ENCODE measurements at regions not wholly inside any gene's neighbourhood (a gene's known extent, or its start where the extent isn't known, plus 50 kb on each side); places are given as distances from the start of the nearest gene placed in this dataset.

- Histone ChIP-seq H3K27me3 (ENCODE audit: insufficient read depth, low read depth) (no peaks in the 10 kb centered on the region), H3K4me1 (replicated peaks; ENCODE audit: insufficient read depth) (no peaks in the 10 kb centered on the region), H3K9me2 (ENCODE audit: insufficient read depth) (no peaks in the 10 kb centered on the region), H3K79me2 (ENCODE audit: low read depth) (no peaks in the 10 kb centered on the region), H2AFZ (no peak overlapping the region), H3K9me3 (ENCODE audit: insufficient read depth, low read depth) (no peaks in the 10 kb centered on the region; the same call in 1 of the 2 replicates), H3K4me2 (no peak overlapping the region), H3K4me3 (no peak overlapping the region), H3F3A (ENCODE audit: insufficient read depth, low read depth) (no peaks in the 10 kb centered on the region), H4K20me1 (ENCODE audit: insufficient read depth) (no peaks in the 10 kb centered on the region; the same call in 1 of the 2 replicates), H3K36me3 (ENCODE audit: low read depth) (no peaks in the 10 kb centered on the region), H3K27ac (no peak overlapping the region)
- POLR2A ChIA-PET (ENCODE audit: unreplicated experiment) = no interaction called here
- BruUV-seq (replicated peaks) = no TSS peak
- TF ChIP-seq EZH2 (IDR thresholded peaks at IDR 0.05; ENCODE audit: low read depth) (no peak), CTCF (conservative IDR thresholded peaks at IDR 0.05) (peak; percentile 92)
- CTCF ChIA-PET = interaction anchor here (0.6 kb wide), 1 partner anchor 16 kb away, joined by 3 read pairs; no protein-coding TSS in a partner anchor
- intact Hi-C loops (cut with micrococcal nuclease; ENCODE audit: unreplicated experiment) = loop anchor here (1.0 to 10.0 kb wide), 3 partner anchors 604 to 1186 kb away; no protein-coding TSS in a partner anchor
- DNase-seq = peak in 1 of 2 experiments; percentile 38
These were observed 429.0 kb upstream of the MTPN start for GRCh38 chr7:136405931-136406777.

- ChIA-PET CTCF (no interaction called here), POLR2A (ENCODE audit: unreplicated experiment) (interaction anchor here (0.6 kb wide), 1 partner anchor 33 kb away, joined by 5 read pairs; no protein-coding TSS in a partner anchor)
- Histone ChIP-seq H3K27me3 (ENCODE audit: insufficient read depth, low read depth) (no peaks in the 10 kb centered on the region), H4K20me1 (ENCODE audit: insufficient read depth) (no peaks in the 10 kb centered on the region; the same call in 1 of the 2 replicates), H3K9me2 (ENCODE audit: insufficient read depth) (no peaks in the 10 kb centered on the region), H3K9me3 (ENCODE audit: insufficient read depth, low read depth) (no peaks in the 10 kb centered on the region; the same call in 1 of the 2 replicates), H3K4me1 (replicated peaks; ENCODE audit: insufficient read depth) (no peaks in the 10 kb centered on the region), H3K27ac (no peak overlapping the region), H3K4me2 (no peak overlapping the region), H3F3A (ENCODE audit: insufficient read depth, low read depth) (no peaks in the 10 kb centered on the region), H3K36me3 (ENCODE audit: low read depth) (no peaks in the 10 kb centered on the region), H2AFZ (no peak overlapping the region), H3K79me2 (ENCODE audit: low read depth) (no peaks in the 10 kb centered on the region), H3K4me3 (no peak overlapping the region)
- BruUV-seq (replicated peaks) = no TSS peak
- TF ChIP-seq EZH2 (IDR thresholded peaks at IDR 0.05; ENCODE audit: low read depth) (no peak), CTCF (conservative IDR thresholded peaks at IDR 0.05) (no peak)
- intact Hi-C loops (cut with micrococcal nuclease; ENCODE audit: unreplicated experiment) = loop anchor here (10.0 kb wide), 1 partner anchor 1051 kb away; no protein-coding TSS in a partner anchor
- no peak for DNase-seq
These were observed 426.4 kb upstream of the MTPN start for GRCh38 chr7:136403591-136403990.

GRCh38 chr7:136400877-136401276 is 423.7 kb upstream of the MTPN start:
- Histone ChIP-seq H3F3A (ENCODE audit: insufficient read depth, low read depth) (no peaks in the 10 kb centered on the region), H3K4me2 (no peak overlapping the region), H3K27ac (no peak overlapping the region), H3K79me2 (ENCODE audit: low read depth) (no peaks in the 10 kb centered on the region), H4K20me1 (ENCODE audit: insufficient read depth) (no peaks in the 10 kb centered on the region), H3K36me3 (ENCODE audit: low read depth) (no peaks in the 10 kb centered on the region), H3K27me3 (ENCODE audit: insufficient read depth, low read depth) (no peaks in the 10 kb centered on the region), H3K4me1 (replicated peaks; ENCODE audit: insufficient read depth) (no peaks in the 10 kb centered on the region), H3K9me2 (ENCODE audit: insufficient read depth) (no peaks in the 10 kb centered on the region), H3K9me3 (ENCODE audit: insufficient read depth, low read depth) (no peaks in the 10 kb centered on the region; the same call in 1 of the 2 replicates), H2AFZ (peak overlapping the region; percentile 26; the same call in 1 of the 2 replicates), H3K4me3 (no peak overlapping the region)
- POLR2A ChIA-PET (ENCODE audit: unreplicated experiment) = no interaction called here
- no peak for DNase-seq
- TF ChIP-seq CTCF (conservative IDR thresholded peaks at IDR 0.05) (no peak), EZH2 (IDR thresholded peaks at IDR 0.05; ENCODE audit: low read depth) (no peak)
- no TSS peak for BruUV-seq (replicated peaks)
- intact Hi-C loops (cut with micrococcal nuclease; ENCODE audit: unreplicated experiment) = loop anchor here (10.0 kb wide), 1 partner anchor 1054 kb away; no protein-coding TSS in a partner anchor
- CTCF ChIA-PET = no interaction called here

All from PC-9 (cell line).